22Rv1 (cell line): ENCODE measurements at regions not wholly inside any gene's neighbourhood (a gene's known extent, or its start where the extent isn't known, plus 50 kb on each side); places are given as distances from the start of the nearest gene placed in this dataset.

Experiments
- CTCF ChIP-seq: fragments of 450-650 bp; IDR thresholded peaks from 2 replicates; pipeline ENCODE4 v1.5.1; 2017; ENCODE audit warnings: mild to moderate bottlenecking
- ZFX ChIP-seq: fragments of 450-650 bp; IDR thresholded peaks from 2 replicates; pipeline ENCODE4 v1.6.1; 2017; ENCODE audit warnings: antibody characterized with exemption, borderline replicate concordance

- TF ChIP-seq CTCF (no peak), ZFX (no peak)
Measured at GRCh38 chrY:21454133-21454532, 57.0 kb upstream of the RBMY1B start.
